ENCODE measurements at regions not wholly inside any gene's neighbourhood (a gene's known extent, or its start where the extent isn't known, plus 50 kb on each side); places are given as distances from the start of the nearest gene placed in this dataset.

GRCh38 chr19:28244966-28245365, 968.0 kb downstream of the UQCRFS1 start:
- TF ChIP-seq CTCF (IDR thresholded peaks at IDR 0.05), result no peak
- no peak for TF ChIP-seq EP300 (IDR thresholded peaks at IDR 0.05)

Measured in sigmoid colon (tissue), 4 donors.